Upper lobe of right lung (tissue), 1 donor: ENCODE measurements at regions not wholly inside any gene's neighbourhood (a gene's known extent, or its start where the extent isn't known, plus 50 kb on each side); places are given as distances from the start of the nearest gene placed in this dataset.

Source experiments
- ATAC-seq: fragments of 200-7000 bp; cut with Tn5 transposase; one replicate; pipeline ENCODE4 v1.9.1; 2020; ENCODE audit warnings: mild to moderate bottlenecking, moderate library complexity
- DNase-seq: peaks from one replicate; pipeline ENCODE4 v3.0.0-alpha.2; 2020
- H3K27ac ChIP-seq: fragments of 200-600 bp; one replicate; pipeline ENCODE4 v1.8.0; 2022
- H3K27me3 ChIP-seq: fragments of 200-600 bp; one replicate; pipeline ENCODE4 v1.8.0; 2022; ENCODE audit warnings: mild to moderate bottlenecking
- H3K36me3 ChIP-seq: fragments of 200-600 bp; one replicate; pipeline ENCODE4 v1.8.0; 2022
- H3K4me1 ChIP-seq: fragments of 200-600 bp; one replicate; pipeline ENCODE4 v1.8.0; 2022
- H3K4me3 ChIP-seq: fragments of 200-600 bp; one replicate; pipeline ENCODE4 v1.8.0; 2022; ENCODE audit warnings: mild to moderate bottlenecking
- H3K9me3 ChIP-seq: fragments of 200-600 bp; one replicate; pipeline ENCODE4 v1.8.0; 2022
- CTCF ChIP-seq: fragments of 200-600 bp; IDR thresholded peaks from one replicate; pipeline ENCODE4 v1.8.0; 2022; ENCODE audit warnings: antibody characterized with exemption
- intact Hi-C: fragments of 100-400 bp; cut with DNase I; formaldehyde crosslinking; loops from one replicate; pipeline ENCODE4 v1.11.0; 2022
- donor health status: DM: no; HTN: yes; CAD: no; lungs with severe emphysema.

GRCh38 chr9:1598270-1598669, 416.9 kb upstream of the SMARCA2 start:
- ATAC-seq (no peak), DNase-seq (no peak)
- H3K4me1 ChIP-seq = no peaks in the 10 kb centered on the region
- intact Hi-C loops = no loop called here
- H3K27me3 ChIP-seq = no peaks in the 10 kb centered on the region
- H3K27ac ChIP-seq = no peak overlapping the region
- no peaks in the 10 kb centered on the region for H3K9me3 ChIP-seq
- TF ChIP-seq CTCF = no peak
- no peak overlapping the region for H3K4me3 ChIP-seq
- H3K36me3 ChIP-seq = no peaks in the 10 kb centered on the region

- no peak for DNase-seq
- intact Hi-C loops = no loop called here
Measured at GRCh38 chr9:1599961-1600360, 415.2 kb upstream of the SMARCA2 start.

GRCh38 chr9:1604942-1605560, 410.1 kb upstream of the SMARCA2 start:
- Histone ChIP-seq H3K27me3 (no peaks in the 10 kb centered on the region), H3K9me3 (no peaks in the 10 kb centered on the region), H3K36me3 (no peaks in the 10 kb centered on the region), H3K27ac (no peak overlapping the region), H3K4me3 (no peak overlapping the region), H3K4me1 (no peaks in the 10 kb centered on the region)
- intact Hi-C loops = no loop called here
- peak; percentile 54 for TF ChIP-seq CTCF
- ATAC-seq (peak; percentile 58), DNase-seq (no peak)

More at GRCh38 chr9:1599961-1600360, 415.2 kb upstream of the SMARCA2 start:
- no peak for TF ChIP-seq CTCF
- H3K27me3 ChIP-seq = no peaks in the 10 kb centered on the region
- no peak overlapping the region for H3K27ac ChIP-seq
- no peaks in the 10 kb centered on the region for H3K9me3 ChIP-seq
- H3K36me3 ChIP-seq = no peaks in the 10 kb centered on the region
- H3K4me3 ChIP-seq = no peak overlapping the region
- no peaks in the 10 kb centered on the region for H3K4me1 ChIP-seq
- ATAC-seq = no peak

- H3K4me1 ChIP-seq = no peaks in the 10 kb centered on the region
- H3K27me3 ChIP-seq = no peaks in the 10 kb centered on the region
- no peak for DNase-seq
- TF ChIP-seq CTCF = no peak
- intact Hi-C loops = no loop called here
- H3K9me3 ChIP-seq = no peaks in the 10 kb centered on the region
- no peak for ATAC-seq
- H3K27ac ChIP-seq = no peak overlapping the region
- H3K36me3 ChIP-seq = no peaks in the 10 kb centered on the region
- H3K4me3 ChIP-seq = no peak overlapping the region
Measured at GRCh38 chr9:1606253-1606652, 408.9 kb upstream of the SMARCA2 start.

GRCh38 chr9:1612886-1613285, 402.3 kb upstream of the SMARCA2 start:
- Histone ChIP-seq H3K9me3 (no peaks in the 10 kb centered on the region), H3K4me1 (no peaks in the 10 kb centered on the region), H3K27me3 (no peaks in the 10 kb centered on the region), H3K36me3 (no peaks in the 10 kb centered on the region), H3K4me3 (no peak overlapping the region), H3K27ac (no peak overlapping the region)
- ATAC-seq (no peak), DNase-seq (no peak)
- no peak for TF ChIP-seq CTCF
- intact Hi-C loops = no loop called here

GRCh38 chr9:1617419-1617818, 397.7 kb upstream of the SMARCA2 start:
- no peaks in the 10 kb centered on the region for H3K4me1 ChIP-seq
- no peak for DNase-seq
- no peaks in the 10 kb centered on the region for H3K36me3 ChIP-seq
- intact Hi-C loops = no loop called here
- H3K4me3 ChIP-seq = no peak overlapping the region
- no peaks in the 10 kb centered on the region for H3K27me3 ChIP-seq
- H3K27ac ChIP-seq = no peak overlapping the region
- no peaks in the 10 kb centered on the region for H3K9me3 ChIP-seq
- no peak for TF ChIP-seq CTCF
- ATAC-seq = no peak
